ENCODE measurements at regions not wholly inside any gene's neighbourhood (a gene's known extent, or its start where the extent isn't known, plus 50 kb on each side); places are given as distances from the start of the nearest gene placed in this dataset.

DNA sequence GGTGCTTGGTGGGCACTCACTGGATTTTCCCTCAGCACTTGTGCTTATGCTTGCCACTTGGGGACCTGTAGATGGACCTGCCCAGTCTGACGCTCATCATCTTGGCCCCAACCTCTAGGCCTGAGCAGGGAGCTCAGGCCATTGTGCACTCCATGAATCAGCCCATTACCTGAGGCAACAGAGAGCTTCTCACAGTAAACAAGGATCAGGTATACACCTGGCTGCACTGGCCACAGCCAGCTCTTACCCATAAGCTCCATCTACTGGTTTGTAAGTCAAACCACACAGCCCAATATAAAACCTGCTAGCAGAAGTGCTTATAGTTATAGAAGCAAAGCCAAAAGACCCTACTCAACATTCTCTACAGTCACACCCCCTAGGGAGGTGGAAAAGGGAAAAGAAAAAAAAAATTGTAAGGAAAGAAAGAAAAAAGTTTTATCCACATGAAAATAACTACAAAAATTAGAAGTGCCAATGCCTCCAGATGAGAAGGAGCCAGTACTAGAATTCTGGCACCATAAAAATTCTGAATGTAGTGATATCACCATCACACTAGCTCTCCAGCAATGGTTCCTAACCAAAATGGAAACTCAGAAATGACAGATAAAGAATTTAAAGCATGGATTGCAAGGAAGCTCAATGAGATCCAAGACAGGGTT, 87.8 kb upstream of the CDH5 start:
- no peak overlapping the region for H3K4me3 Mint-ChIP-seq
- H3K9me3 Mint-ChIP-seq: peaks cover 38% of the 10 kb centered on the region
- H3K27me3 Mint-ChIP-seq (ENCODE audit: low read depth): no peaks in the 10 kb centered on the region
- CTCF ChIA-PET: interaction anchor here (0.7 to 4.8 kb wide), 14 partner anchors 9 to 1211 kb away, joined by 3 to 47 read pairs (median 3); no protein-coding TSS in a partner anchor
- POLR2A ChIA-PET: no interaction called here
- no peak for DNase-seq (ENCODE audit: low spot score)
- peaks cover 23% of the 10 kb centered on the region for H3K36me3 Mint-ChIP-seq
- ATAC-seq: peak; percentile 83
- TF ChIP-seq ZNF138 (CRISPR knock-in tag; conservative IDR thresholded peaks at IDR 0.05) (no peak), CBFB (CRISPR knock-in tag; IDR thresholded peaks at IDR 0.05; ENCODE audit: low read depth) (no peak), PRRX2 (CRISPR knock-in tag; IDR thresholded peaks at IDR 0.05) (no peak)
- TF ChIP-seq, protein P1, sequence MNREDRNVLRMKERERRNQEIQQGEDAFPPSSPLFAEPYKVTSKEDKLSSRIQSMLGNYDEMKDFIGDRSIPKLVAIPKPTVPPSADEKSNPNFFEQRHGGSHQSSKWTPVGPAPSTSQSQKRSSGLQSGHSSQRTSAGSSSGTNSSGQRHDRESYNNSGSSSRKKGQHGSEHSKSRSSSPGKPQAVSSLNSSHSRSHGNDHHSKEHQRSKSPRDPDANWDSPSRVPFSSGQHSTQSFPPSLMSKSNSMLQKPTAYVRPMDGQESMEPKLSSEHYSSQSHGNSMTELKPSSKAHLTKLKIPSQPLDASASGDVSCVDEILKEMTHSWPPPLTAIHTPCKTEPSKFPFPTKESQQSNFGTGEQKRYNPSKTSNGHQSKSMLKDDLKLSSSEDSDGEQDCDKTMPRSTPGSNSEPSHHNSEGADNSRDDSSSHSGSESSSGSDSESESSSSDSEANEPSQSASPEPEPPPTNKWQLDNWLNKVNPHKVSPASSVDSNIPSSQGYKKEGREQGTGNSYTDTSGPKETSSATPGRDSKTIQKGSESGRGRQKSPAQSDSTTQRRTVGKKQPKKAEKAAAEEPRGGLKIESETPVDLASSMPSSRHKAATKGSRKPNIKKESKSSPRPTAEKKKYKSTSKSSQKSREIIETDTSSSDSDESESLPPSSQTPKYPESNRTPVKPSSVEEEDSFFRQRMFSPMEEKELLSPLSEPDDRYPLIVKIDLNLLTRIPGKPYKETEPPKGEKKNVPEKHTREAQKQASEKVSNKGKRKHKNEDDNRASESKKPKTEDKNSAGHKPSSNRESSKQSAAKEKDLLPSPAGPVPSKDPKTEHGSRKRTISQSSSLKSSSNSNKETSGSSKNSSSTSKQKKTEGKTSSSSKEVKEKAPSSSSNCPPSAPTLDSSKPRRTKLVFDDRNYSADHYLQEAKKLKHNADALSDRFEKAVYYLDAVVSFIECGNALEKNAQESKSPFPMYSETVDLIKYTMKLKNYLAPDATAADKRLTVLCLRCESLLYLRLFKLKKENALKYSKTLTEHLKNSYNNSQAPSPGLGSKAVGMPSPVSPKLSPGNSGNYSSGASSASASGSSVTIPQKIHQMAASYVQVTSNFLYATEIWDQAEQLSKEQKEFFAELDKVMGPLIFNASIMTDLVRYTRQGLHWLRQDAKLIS (CRISPR knock-in tag; IDR thresholded peaks at IDR 0.05; ENCODE audit: borderline replicate concordance): no peak
- TF ChIP-seq, protein P2, sequence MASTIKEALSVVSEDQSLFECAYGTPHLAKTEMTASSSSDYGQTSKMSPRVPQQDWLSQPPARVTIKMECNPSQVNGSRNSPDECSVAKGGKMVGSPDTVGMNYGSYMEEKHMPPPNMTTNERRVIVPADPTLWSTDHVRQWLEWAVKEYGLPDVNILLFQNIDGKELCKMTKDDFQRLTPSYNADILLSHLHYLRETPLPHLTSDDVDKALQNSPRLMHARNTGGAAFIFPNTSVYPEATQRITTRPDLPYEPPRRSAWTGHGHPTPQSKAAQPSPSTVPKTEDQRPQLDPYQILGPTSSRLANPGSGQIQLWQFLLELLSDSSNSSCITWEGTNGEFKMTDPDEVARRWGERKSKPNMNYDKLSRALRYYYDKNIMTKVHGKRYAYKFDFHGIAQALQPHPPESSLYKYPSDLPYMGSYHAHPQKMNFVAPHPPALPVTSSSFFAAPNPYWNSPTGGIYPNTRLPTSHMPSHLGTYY (CRISPR knock-in tag; IDR thresholded peaks at IDR 0.05): no peak
- no peak overlapping the region for H3K27ac Mint-ChIP-seq
- peaks cover 41% of the 10 kb centered on the region for H3K4me1 Mint-ChIP-seq

DNA sequence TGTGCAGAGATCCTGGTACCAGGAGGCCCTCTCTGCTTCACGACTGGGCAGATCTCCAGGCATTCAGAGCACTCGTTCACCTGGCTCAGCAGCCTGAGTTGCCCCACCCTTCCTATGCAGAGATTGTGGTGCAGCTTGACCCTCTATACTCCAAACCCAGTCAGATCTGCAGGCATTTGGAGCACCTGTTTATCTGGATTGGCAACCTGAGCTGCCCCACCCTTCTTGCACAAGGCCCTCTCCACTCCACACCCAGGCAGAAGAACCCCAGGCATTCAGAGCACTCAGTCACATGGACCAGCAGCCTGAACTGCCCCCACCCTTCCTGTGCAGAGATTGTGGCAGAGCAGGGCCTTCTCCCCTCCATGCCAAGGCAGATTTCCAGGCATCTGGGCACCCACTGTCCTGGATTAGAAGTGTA, 88.4 kb upstream of the CDH5 start:
- ChIA-PET CTCF (interaction anchor here (0.7 to 4.8 kb wide), 14 partner anchors 10 to 1210 kb away, joined by 3 to 47 read pairs (median 3); no protein-coding TSS in a partner anchor), POLR2A (no interaction called here)
- peaks cover 41% of the 10 kb centered on the region for H3K4me1 Mint-ChIP-seq
- peaks cover 2% of the 10 kb centered on the region; the same call in 1 of the 2 replicates for H3K27me3 Mint-ChIP-seq (ENCODE audit: low read depth)
- H3K36me3 Mint-ChIP-seq: peaks cover 23% of the 10 kb centered on the region
- TF ChIP-seq ZNF138 (CRISPR knock-in tag; conservative IDR thresholded peaks at IDR 0.05) (no peak), KAT7 (CRISPR knock-in tag; IDR thresholded peaks at IDR 0.05; ENCODE audit: borderline replicate concordance) (no peak), NFE2L1 (CRISPR knock-in tag; IDR thresholded peaks at IDR 0.05) (no peak), HMGA2 (CRISPR knock-in tag; IDR thresholded peaks at IDR 0.05) (no peak), NFATC4 (CRISPR knock-in tag; IDR thresholded peaks at IDR 0.05) (no peak), ZNF512 (CRISPR knock-in tag; IDR thresholded peaks at IDR 0.05; ENCODE audit: borderline replicate concordance) (no peak), ZNF416 (CRISPR knock-in tag; IDR thresholded peaks at IDR 0.05) (no peak), FOXP4 (CRISPR knock-in tag; IDR thresholded peaks at IDR 0.05) (no peak), AR (CRISPR knock-in tag; IDR thresholded peaks at IDR 0.05) (no peak)
- ATAC-seq: no peak
- H3K4me3 Mint-ChIP-seq: no peak overlapping the region
- no peak for DNase-seq (ENCODE audit: low spot score)
- H3K27ac Mint-ChIP-seq: no peak overlapping the region
- peaks cover 38% of the 10 kb centered on the region for H3K9me3 Mint-ChIP-seq

Data from WTC11 (cell line).